NCI-H1417 (cell line): ENCODE measurements at regions not wholly inside any gene's neighbourhood (a gene's known extent, or its start where the extent isn't known, plus 50 kb on each side); places are given as distances from the start of the nearest gene placed in this dataset.

Experiments used
- DNase-seq, 3 experiments: peaks; one replicate each; lab custom pipeline; 2025; lab: John Stamatoyannopoulos, UW

DNA sequence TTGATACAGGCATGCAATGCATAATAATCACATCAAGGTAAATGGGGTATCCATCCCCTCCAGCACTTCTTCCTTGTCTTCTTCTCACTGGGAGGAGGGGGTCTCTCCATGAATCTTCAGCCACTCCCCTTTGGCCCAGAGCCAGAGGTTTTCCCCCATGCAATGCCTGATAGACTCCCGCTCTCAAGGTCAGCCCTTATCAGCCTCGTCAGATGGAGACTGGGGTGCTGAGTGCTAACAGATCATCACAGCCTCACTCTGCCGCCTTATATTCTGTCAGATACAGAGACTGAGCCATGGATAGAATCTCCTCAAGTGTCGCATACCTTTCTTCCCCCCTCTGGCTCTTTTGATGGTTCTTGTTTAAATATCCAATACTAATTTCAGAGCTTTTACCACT is 503.1 kb downstream of the AACS start:
- DNase-seq = no peak

DNA sequence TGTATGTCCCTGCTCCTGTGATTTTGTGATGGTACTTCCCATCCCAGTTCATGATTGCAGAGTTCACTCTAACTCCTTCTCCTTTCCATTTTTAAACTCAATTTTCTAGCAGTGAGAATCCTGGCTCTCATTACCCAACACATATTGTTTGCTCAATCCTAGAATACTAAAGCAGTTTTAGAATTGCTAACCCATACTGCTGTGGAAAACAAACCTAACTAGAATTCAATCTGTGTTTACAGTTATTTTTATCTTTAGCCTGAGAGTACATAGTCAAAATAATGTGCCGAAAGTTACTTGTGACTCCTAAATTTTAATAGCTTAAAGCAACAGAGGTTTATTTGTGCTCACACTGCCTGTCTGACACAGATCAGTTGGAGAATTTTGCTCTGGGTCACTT is 508.0 kb downstream of the AACS start:
- no peak for DNase-seq

DNA sequence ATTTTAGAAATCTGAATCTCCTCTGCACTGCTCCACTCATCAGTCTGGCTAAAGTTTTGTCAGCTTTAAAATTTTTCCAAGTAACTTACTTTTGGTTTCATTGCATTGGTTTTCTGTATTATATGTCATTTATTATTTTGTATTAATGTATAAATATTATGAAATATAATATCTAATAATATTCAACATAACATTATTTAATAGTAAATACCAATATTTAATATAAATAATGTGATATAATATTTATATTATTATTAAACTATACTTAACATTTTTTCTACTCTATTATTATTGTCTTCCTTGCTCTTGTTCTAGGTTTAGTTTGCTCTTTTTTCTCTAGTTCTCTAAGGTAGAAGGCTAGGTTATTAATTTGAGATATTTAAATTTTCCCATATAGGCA is 512.1 kb downstream of the AACS start:
- DNase-seq = no peak

DNA sequence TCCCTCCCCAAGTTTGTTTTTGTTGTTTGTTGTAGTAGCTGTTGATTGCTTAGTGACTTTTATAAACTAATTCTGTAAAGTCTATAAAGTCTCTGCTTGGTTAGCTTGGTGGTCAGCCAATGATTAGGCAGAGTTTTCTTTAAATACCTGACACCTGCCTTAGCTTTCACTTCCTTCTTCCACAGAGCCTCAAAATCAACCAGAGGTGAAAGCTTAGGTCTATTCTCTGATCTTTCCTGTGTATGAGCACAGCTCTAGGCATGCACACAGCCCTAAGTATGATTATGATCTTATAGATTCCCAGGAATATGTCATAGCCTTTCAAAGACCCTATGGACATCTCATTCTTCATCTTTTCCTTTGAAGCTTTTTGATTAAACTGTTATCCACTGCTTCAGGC is 514.7 kb downstream of the AACS start:
- DNase-seq = no peak

DNA sequence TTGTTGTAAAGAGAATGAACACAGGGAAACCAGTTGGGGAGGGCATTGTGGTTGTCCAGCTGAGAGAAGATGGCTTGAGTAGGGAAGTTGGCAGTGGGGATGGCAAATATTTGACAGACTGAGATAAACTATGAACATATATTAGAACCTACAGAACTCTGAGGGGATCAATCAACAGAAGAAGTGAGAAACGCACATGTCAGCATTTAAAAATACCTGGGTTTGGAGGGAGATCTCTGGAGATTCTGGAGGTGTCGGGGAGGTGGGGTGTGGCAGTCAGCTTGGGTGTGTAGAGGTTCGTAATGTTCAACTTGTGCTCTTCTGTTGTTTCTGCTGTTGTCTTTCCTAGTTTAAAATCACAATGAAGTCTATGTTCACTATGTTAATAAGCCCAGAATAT is 517.8 kb downstream of the AACS start:
- DNase-seq = no peak

DNA sequence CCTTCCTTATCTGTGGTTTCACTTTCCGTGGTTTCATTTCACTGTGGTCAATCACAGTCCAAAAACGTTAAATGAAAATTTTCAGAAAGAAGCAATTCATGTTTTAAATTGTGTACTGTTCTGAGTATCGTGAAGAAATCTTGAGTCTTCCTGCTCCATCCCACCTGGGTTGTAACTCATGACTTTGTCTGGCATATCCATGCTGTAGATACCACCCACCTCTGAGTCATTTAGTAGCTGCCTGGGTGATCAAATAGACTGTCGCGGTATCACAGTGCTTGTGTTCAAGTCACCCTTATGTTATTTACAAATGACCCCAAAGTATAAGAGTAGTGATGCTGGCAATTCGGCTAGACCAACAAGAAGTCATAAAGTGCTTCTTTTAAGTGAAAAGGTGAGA is 521.2 kb downstream of the AACS start:
- DNase-seq = no peak

DNA sequence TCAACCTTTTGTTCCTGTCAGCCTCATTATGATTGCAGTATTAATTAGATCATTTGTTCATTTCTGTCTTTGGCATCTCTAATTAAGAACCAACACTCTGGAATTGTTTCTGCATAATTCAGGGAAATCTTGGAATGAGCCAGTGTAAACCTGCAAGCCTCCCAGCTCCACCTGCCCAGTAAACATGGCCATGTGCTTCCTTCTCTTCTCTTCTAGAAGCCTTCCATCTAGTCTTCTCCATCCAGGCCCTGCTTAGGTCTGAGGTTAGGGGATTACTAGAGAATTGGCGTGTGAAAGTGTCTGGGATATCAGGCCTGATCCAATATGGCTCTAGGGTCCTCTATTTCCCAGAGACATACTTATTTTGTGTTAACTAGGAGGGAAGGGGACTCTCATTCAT is 528.0 kb downstream of the AACS start:
- DNase-seq = no peak

DNA sequence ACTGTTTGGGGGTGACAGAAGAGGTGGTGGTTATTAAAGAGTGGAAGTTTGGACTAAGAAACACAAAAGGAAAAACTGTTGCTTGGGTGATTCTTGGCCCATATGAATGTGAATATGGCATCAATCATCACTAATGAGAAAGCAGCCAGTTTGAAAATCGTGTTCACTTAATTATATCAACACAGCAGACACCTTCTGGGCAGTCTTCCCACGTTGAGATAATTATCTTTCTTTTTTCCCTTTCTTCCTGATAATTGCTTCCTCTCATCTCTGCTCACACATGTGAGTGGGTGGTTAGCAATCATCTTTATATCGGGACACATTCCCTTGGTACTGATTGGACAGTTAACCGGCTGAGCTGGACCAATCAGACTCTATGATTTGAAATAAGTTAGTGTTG is 539.7 kb downstream of the AACS start:
- no peak for DNase-seq

DNA sequence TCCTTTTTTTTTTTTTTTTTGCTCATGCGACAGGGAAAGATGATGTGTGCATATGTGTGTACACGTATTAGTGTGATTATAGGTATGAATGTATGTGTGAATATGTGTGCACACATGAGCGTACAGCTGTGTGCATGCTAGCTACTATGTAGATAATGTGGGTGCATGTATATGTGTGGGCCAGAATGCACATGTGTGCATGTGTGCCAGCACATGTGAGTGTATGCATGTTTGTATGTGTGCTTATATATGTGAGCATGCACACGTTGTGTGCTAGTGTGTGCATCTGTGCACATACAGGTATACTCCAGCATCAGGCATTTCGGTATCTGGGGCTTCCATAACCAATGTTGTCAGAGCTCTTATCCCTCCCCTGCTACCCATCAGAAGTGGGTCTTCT is 541.1 kb downstream of the AACS start:
- DNase-seq = no peak

DNA sequence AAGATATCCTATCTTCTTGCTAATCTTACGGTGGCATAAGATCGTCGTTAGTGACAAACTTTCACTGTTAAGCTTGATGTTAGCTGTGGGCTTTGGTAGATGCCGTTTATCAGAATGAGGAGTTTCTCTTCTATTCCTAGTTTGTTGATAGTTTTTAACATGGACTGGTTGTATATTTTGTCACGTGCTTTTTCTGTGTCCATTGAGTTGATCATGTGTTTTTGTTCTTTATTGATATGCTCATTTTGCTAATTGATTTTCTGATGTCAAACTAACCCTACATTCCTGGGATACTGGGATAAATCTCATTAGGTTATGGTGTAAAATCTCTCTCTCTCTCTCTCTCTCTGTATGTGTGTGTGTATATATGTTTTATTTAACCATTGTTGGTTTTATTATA is 545.1 kb downstream of the AACS start:
- no peak for DNase-seq

DNA sequence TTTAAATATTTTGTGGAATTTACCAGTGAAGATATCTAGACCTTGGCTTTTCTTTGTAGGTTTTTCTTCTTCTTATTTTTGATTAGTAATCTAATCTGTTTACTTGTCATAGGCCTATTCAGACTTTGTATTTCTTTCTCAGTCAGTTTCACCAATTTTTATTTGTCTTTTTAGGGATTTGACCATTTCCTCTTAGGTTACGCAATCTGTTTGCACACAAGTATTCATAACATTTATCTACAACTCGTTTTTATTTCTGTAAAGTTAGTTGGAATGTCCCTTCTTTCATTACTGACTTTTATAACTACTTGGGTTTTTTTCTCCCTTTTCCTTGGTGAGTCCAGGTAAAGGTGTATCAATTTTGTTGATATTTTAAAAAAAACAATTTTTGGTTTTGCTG is 545.7 kb downstream of the AACS start:
- DNase-seq = no peak

DNA sequence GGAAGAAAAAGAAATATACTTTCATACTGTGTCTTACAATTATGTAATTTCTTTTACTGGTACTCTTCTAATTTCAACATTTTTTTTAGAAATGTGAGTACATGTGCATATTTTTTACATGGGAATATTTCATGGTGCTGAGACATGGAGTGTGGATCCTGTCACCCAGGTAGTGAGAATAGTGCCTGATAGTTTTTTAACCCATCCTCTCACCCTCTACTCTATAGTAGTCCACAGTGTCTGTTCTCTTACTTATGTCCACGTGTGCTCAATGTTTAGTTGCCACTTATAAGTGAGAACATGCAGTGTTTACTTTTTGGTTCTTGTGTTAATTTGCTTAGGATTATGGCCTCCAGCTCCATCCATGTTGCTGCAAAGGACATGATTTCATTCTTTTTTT is 548.8 kb downstream of the AACS start:
- no peak for DNase-seq

DNA sequence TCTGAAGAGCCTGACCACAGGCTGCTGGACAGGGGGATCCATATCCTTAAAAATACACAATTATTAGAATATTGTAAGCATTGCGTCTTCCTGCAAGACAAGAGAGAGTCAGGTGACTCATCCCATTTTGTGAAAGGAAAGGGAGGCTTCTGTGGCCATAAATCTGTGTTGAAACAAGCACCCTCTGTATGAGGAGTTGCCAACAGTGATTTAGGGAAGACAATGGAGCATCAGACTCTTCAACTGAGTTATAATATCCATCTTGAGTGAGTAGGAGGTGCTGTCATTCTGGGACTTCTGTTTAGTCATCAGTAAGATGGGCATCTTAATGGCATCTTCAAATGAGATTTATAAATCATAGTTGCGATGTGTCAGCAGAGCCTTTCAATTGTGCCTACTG is 554.5 kb downstream of the AACS start:
- no peak for DNase-seq

DNA sequence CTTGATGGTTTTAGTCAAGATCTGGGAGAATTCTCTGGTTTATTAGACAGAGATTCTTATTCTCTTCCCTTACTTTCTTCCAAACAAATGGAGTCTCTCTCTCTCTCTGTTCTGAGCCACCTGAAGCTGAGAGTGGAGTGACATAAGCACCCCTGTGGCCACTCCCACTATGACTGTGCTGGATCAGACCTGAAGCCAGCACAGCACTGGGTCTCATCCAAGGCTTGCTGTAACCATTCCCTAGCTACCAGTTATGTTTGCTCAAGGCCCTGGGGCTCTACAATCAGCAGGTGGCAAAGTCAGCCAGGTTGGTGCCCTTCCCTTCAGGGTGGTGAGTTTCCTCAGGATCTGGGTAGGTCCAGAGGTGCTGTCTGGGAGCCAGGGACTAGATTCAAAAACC is 568.5 kb downstream of the AACS start:
- no peak for DNase-seq

DNA sequence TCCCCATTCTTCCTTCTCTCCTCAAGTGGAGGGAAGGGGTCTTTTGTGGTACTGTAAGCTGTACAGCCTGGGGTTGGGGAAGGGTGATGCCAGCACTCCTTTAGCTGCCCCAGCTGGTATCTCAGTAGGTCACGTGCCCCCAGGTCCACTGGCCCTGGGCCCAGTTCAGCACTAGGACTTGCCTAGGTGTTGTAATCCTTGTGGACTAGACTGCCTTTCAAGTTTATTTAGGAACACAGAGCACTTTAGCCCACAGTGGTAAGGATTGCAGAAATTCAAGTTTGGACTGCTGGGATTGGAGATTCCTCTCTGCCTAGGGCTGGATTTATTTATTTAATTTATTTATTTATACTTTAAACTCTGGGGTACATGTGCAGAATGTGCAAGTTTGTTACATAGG is 569.6 kb downstream of the AACS start:
- DNase-seq = no peak

DNA sequence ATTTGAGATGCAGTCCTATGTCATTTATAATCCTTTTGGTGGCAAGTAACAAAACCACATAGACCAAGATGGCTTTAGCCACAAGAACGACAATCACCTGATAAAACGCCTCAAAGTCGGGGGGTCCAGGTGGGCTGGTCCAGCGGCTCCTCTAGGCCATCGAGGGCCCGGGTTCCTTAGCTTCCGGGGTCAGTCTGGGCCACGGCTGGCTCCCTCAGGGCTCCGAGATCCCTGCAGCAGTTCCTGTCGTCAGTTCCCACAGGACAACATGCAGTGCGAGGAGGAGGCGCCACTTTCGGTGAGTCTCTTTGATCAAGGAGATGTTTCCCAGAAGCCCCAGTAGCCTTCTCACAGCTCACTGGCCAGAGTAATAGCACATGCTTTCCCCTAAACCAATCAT is 574.6 kb downstream of the AACS start:
- no peak for DNase-seq

DNA sequence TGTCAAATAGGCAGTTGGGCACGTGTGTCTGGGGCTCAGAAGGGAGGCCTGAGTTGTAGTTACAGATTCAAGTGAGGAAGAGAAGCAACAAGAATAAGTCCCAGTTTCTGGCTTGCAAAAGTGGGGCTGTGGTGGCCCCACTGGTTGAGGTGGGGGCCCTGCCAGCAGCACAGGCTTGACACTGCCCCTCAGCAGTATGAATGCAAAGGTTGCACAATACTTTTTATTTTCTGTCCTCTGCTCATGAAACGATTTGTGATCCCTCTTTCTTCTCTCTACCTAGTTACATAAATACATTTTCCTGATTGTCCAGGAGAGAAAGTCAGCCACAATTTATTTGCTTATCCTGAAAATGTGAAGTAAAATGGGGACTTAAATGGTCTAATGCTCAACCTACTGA is 577.8 kb downstream of the AACS start:
- DNase-seq = no peak

DNA sequence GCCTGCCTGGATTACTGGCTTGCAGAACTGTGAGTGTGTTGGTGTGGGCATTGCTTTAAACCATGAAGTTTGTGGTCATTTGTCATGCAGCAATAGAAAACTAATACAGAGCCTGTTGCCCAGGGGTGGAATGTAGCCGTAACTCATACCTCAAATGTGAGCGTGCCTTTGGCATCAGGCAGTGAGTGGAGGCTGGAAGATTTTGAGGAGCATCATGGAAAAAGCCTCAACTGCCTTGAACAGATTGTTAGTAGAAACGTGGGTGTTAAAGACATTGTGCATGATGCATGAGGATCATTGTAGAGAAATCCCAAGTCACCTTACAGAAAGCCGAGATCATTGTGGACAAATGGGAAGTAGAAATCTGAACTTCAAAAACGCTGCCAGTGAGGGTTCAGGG is 580.5 kb downstream of the AACS start:
- no peak for DNase-seq

DNA sequence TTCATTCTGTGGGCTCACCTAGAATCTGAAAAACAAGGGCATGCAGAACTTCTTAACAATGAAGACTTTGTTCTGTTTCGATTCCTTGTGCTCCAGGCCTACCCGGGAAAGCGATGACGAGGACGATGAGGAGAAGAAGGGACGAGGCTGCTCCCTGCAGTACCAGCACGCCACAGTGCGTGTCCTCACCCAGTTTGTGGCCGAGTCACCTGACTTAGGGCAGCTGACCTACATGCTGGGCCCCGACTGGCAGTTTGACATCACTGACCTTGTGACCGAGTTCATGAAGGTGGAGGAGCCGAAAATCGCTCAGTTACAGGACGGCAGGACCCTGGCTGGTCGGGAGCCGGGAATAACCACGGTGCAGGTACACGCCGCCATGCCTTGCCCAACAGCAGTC is 585.4 kb downstream of the AACS start:
- DNase-seq = no peak

DNA sequence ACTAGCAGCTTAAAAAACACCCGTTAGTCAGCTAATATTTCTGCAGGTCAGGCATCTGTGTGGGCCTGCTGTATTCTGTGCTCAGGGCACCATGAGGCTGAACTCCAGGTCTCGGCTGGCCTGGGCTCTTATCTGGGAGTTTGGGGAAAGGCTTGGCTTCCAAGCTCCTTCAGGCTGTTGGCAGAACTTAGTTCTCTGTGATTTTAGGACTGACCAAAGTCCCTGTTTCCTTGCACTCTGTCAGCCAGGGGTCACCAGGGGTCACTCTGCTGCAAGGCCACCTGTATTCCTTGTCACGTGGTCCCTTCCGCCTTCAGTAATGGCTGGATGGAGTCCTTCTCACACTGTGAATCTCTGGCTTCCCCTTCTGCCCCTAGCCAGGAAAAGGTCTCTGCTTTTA is 586.4 kb downstream of the AACS start:
- DNase-seq = no peak

DNA sequence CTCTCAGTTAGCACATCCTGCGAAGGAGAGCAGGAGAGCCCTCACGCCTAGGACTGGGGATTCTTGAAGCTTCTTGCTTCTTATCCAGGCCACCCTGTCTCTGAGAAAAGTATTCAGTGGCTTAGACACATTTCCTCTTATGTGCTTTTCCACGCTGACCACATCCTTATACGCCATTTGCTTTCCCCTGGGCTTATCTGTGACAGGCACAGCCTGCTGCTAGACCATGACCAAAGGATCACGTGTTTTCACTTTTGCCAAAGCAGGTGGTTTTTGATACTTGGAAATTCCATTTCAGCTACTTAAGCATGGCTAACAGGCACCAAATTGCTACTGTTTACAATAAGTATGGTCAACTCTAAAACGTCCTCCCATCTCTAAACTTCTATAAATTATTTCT is 587.4 kb downstream of the AACS start:
- no peak for DNase-seq

DNA sequence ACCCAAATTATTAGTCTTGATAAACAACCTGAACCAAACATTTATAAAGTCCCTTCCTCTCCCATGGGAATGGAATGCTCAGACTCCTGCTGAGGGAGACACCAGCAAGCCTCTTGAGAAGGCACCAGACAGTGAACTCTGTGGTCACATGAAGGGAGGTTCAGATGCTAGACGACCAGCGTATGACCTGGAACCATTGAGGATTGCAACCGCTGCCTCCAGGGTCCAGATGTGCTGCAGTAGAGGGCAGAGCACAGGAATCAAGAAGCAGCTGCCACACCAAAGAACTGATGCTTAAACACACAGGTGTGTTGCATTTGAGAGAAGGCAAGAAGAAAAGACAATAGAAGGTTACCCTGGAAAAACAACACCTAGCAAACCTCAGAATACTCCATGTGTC is 592.4 kb downstream of the AACS start:
- no peak for DNase-seq

DNA sequence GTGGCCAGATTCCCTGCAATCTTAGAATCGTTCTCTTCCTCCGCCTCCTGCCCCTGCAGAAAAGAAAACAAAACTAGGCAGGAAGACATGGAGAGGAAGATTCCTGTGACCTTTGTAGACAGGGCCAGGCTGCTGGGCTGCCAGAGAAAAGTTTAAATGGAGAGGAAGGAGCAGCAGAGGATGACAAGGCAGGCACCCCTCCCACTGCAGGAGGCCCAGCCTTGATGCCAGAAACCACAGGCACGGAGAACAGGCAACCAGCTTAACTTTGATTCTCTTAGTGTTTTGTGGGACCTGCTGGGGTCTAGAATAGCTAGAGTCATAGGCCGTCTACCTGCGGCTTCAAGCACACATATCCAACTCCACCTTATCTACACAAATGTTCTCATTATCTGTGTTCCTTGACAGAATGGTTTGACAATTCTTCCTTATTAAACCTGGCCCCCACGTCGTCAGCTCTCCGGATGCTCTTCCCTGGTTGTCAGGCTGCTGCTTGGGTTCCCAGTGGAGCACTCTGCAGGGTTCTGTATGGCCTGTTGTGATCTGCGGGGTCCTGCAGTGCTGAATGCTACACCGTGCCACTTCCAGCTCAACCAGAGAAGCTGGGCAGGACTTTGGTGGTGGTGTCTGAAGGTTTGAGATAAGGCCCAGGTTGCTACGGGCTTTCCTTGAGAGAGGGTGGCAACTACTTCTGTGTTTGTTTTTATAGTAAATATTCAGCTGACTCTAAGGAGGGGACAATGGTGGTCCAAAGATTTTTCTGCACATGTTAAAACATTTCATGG is 609.5 kb downstream of the AACS start:
- DNase-seq = no peak

DNA sequence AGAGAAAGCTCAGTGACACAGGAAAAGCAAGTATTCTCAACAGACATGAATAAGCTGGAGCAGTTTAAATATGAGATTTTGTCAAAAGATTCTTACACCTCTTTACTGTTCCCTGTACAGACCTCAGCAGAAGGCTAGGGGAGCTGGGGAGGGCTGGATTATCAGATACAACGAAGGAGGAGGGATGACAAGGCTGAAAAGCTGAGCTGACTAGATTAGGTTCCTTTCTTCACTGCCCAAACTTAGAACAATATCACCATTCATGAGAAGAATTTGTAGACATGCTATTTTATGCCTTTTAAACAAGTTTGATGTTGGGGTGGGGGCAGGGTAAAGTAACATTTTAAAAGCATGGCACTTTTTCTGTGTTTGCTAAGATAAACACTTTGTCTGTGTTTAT is 611.1 kb downstream of the AACS start:
- no peak for DNase-seq

DNA sequence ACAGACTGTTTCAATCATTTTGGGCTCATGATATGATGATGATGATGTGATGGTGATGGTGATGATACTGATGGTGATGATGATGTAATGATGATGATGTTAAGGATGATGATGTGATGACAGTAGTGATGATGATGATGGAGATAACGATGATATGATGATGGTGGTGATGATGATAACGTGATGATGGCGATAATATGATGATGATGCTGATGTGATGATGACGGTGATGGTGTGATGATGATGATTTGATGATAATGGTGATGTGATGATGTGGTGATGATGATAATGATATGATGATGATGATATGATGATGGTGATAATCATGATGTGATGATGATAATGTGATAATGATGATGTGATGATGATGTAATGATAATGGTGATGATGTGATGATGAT is 612.6 kb downstream of the AACS start:
- DNase-seq = no peak
